ENCODE measurements at regions not wholly inside any gene's neighbourhood (a gene's known extent, or its start where the extent isn't known, plus 50 kb on each side); places are given as distances from the start of the nearest gene placed in this dataset.

GRCh38 chr14:65360144-65360784 is 52.3 kb upstream of the FUT8 start:
- no peak for DNase-seq

DNA sequence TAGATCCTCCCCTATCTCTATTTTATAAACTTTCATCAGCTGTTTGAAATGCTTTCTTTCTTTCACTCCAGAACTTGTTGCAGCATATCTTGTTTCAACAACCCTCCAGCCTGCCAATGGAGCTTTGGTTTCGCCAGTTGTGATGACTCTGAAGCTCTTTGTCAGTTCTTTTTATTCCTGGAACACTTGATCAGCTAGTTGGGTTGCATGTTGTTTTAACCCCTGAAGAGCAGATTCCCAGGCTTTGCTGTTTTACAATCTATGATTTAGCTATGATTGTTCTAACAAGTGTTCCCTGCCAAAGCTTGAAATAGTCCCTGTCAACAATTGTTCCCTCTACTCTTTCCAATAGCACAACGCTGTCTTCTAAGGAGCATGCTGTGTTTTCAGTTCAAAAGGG is 50.6 kb upstream of the FUT8 start:
- no peak for DNase-seq

All from hematopoietic multipotent progenitor cell treated with erythropoietin and hydrocortisone succinate and interleukin-3 and kit ligand, for 8 days (in vitro differentiated cells).